HCT116 (cell line): ENCODE measurements at regions not wholly inside any gene's neighbourhood (a gene's known extent, or its start where the extent isn't known, plus 50 kb on each side); places are given as distances from the start of the nearest gene placed in this dataset.

Experiments
- POLR2A ChIP-seq: IDR thresholded peaks from 2 replicates; pipeline ENCODE4 v1.7.0; 2011; ENCODE audit warnings: borderline replicate concordance; ENCODE audit not compliant: insufficient read depth, insufficient read length; ENCODE audit errors: extremely low read depth
- TF ChIP-seq, protein P1 (sequence below): IDR thresholded peaks from 2 replicates; pipeline ENCODE4 v1.6.1; 2012

DNA sequence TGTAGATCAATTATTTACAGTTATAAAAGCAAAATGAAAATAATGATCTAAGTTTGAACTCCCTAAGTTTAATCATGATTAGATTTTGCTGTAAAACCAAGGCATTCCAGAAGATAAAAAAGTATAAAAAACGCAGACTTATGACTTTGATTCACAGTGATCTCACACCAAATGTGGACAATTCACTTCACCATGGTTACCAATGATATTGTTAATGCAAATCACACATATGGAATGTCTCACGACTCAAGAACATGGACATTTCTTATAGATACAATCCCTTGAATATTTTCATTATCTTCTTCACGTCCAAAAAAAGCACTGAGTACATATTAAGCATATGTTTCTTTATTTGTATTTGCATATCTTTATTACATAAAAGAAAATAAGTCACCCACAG lies 1054.2 kb downstream of the NAALADL2 start:
- TF ChIP-seq, protein P1, sequence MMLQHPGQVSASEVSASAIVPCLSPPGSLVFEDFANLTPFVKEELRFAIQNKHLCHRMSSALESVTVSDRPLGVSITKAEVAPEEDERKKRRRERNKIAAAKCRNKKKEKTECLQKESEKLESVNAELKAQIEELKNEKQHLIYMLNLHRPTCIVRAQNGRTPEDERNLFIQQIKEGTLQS, result no peak
- no peak for TF ChIP-seq POLR2A
